ENCODE measurements at regions not wholly inside any gene's neighbourhood (a gene's known extent, or its start where the extent isn't known, plus 50 kb on each side); places are given as distances from the start of the nearest gene placed in this dataset.

DNA sequence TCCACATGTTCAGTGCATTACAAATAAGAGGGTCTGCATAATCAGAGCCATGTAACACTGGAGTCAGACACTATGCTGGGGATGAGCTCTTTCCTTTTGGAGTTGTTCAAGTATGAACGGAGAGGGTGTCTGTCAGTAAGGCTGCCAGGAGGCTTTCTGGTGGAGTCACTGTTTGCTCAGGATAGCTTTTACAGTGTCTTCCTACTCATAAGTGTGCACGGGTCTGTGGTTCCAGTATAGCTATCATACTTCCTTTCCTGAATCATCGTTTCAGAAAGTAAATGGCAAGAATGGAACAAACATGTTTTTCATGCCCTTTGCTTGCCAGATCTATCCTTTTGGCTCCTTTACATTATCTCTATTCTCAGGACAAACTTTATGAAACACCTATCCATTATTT is 152.7 kb upstream of the CDH11 start:
- TF ChIP-seq FOXP2 (optimal IDR thresholded peaks at IDR 0.05; ENCODE audit: control extremely low read depth, extremely low read length, insufficient read depth) (no peak), POLR2AphosphoS5 (IDR thresholded peaks at IDR 0.05; ENCODE audit: borderline replicate concordance, low read depth, low read length) (no peak), EZH2 (IDR thresholded peaks at IDR 0.05) (no peak)
